Breast epithelium (tissue), 4 donors: ENCODE measurements at regions not wholly inside any gene's neighbourhood (a gene's known extent, or its start where the extent isn't known, plus 50 kb on each side); places are given as distances from the start of the nearest gene placed in this dataset.
"Not testable (repeated sequence)": the region's sequence is repeated elsewhere in the genome, so short reads cannot be mapped to it uniquely, and the experiment has no call there.

Source experiments
- DNase-seq, 2 donors: peaks; one replicate each; pipeline ENCODE4 v3.0.0-alpha.2; 2019; ENCODE audit warnings: low spot score in 2 of 2
- H3K27ac ChIP-seq, 2 donors: fragments of 200-600 bp; sonication (generic) in 1 of 2; one replicate each; pipeline ENCODE4 v1.5.1; 2016 to 2019; ENCODE audit warnings: mild to moderate bottlenecking in 1 of 2
- H3K27me3 ChIP-seq, 2 donors: fragments of 200-600 bp; sonication (generic) in 1 of 2; one replicate each; pipeline versions ENCODE4 v1.5.1 to v1.6.0; 2017 to 2019; ENCODE audit warnings: control low read depth in 1 of 2, mild to moderate bottlenecking in 1 of 2
- H3K36me3 ChIP-seq: fragments of 200-600 bp; one replicate; pipeline ENCODE4 v1.5.1; 2019
- H3K4me1 ChIP-seq, 2 donors: fragments of 200-600 bp; sonication (generic); one replicate each; pipeline ENCODE4 v1.5.1; 2016 to 2019; ENCODE audit warnings: control low read depth in 1 of 2
- H3K4me3 ChIP-seq, 3 donors: fragments of 200-600 bp; sonication (generic); 1 replicate in 2 of 3; 2 replicates in 1 of 3; pipeline ENCODE4 v1.5.1; 2016 to 2019; ENCODE audit warnings: mild to moderate bottlenecking in 3 of 3, moderate library complexity in 2 of 3
- H3K9me3 ChIP-seq, 2 donors: fragments of 200-600 bp; sonication (generic) in 1 of 2; one replicate each; pipeline ENCODE4 v1.5.1; 2016 to 2019; ENCODE audit warnings: control low read depth in 1 of 2
- CTCF ChIP-seq, 3 donors: fragments of 450-650 bp; IDR thresholded peaks; one replicate each; pipeline ENCODE4 v1.5.1; 2016 to 2017; ENCODE audit warnings: antibody characterized with exemption in 3 of 3, mild to moderate bottlenecking in 3 of 3, moderate library complexity in 3 of 3
- POLR2A ChIP-seq: fragments of 450-650 bp; IDR thresholded peaks from one replicate; pipeline ENCODE4 v1.6.1; 2016; ENCODE audit warnings: antibody characterized with exemption, mild to moderate bottlenecking, moderate library complexity
- POLR2AphosphoS5 ChIP-seq, 3 donors: sonication (generic); formaldehyde crosslinking; IDR thresholded peaks; one replicate each; pipeline ENCODE4 v1.6.1; 2017; ENCODE audit warnings: antibody characterized with exemption in 3 of 3
- intact Hi-C: fragments of 100-400 bp; cut with DNase I; formaldehyde crosslinking; loops from one replicate; pipeline ENCODE4 v1.15.1; 2023; ENCODE audit warnings: low total_unique reads

- TF ChIP-seq CTCF (IDR thresholded peaks at IDR 0.05) (no peak), POLR2A (no peak), POLR2AphosphoS5 (IDR thresholded peaks at IDR 0.05) (no peak)
- intact Hi-C loops: no loop called here
- Histone ChIP-seq H3K27me3 (no peaks in the 10 kb centered on the region), H3K9me3 (peaks cover 5 to 18% of the 10 kb centered on the region in 2 donors), H3K36me3 (no peaks in the 10 kb centered on the region), H3K27ac (no peak overlapping the region), H3K4me1 (no peaks in the 10 kb centered on the region), H3K4me3 (no peak overlapping the region)
- DNase-seq: no peak
These were observed 2336.1 kb downstream of the TP53TG3F start for GRCh38 chr16:35795361-35796029.

- intact Hi-C loops: no loop called here
- no peak for DNase-seq
- Histone ChIP-seq H3K36me3 (no peaks in the 10 kb centered on the region), H3K4me1 (no peaks in the 10 kb centered on the region), H3K27me3 (no peaks in the 10 kb centered on the region), H3K9me3 (peaks cover 5 to 18% of the 10 kb centered on the region in 2 donors), H3K27ac (no peak overlapping the region), H3K4me3 (no peak overlapping the region)
- TF ChIP-seq POLR2A (no peak), POLR2AphosphoS5 (IDR thresholded peaks at IDR 0.05) (no peak), CTCF (IDR thresholded peaks at IDR 0.05) (no peak)
These were observed 2338.4 kb downstream of the TP53TG3F start for GRCh38 chr16:35797811-35798210.

GRCh38 chr16:35798885-35799426, 2339.5 kb downstream of the TP53TG3F start:
- intact Hi-C loops: no loop called here
- Histone ChIP-seq H3K36me3 (no peaks in the 10 kb centered on the region), H3K9me3 (peaks cover 5 to 18% of the 10 kb centered on the region in 2 donors), H3K27ac (no peak overlapping the region), H3K4me1 (no peaks in the 10 kb centered on the region), H3K4me3 (no peak overlapping the region), H3K27me3 (no peaks in the 10 kb centered on the region)
- no peak for DNase-seq
- TF ChIP-seq CTCF (IDR thresholded peaks at IDR 0.05) (no peak), POLR2AphosphoS5 (IDR thresholded peaks at IDR 0.05) (no peak), POLR2A (no peak)

- intact Hi-C loops, H3K4me3 ChIP-seq, H3K36me3 ChIP-seq, H3K27ac ChIP-seq, H3K4me1 ChIP-seq, H3K27me3 ChIP-seq, DNase-seq: not testable (repeated sequence)
- H3K9me3 ChIP-seq: peaks cover 0 to 10% of the 10 kb centered on the region in 2 donors
These were observed 2345.1 kb downstream of the TP53TG3F start for GRCh38 chr16:35804465-35804864.

- Histone ChIP-seq H3K27me3 (no peaks in the 10 kb centered on the region), H3K27ac (no peak overlapping the region), H3K4me1 (no peaks in the 10 kb centered on the region), H3K36me3 (no peaks in the 10 kb centered on the region), H3K9me3 (peaks cover 8 to 10% of the 10 kb centered on the region in 2 donors), H3K4me3 (no peak overlapping the region)
- DNase-seq: no peak
- no peak for TF ChIP-seq POLR2A
- no peak for TF ChIP-seq POLR2AphosphoS5 (IDR thresholded peaks at IDR 0.05)
- TF ChIP-seq CTCF (IDR thresholded peaks at IDR 0.05): no peak
- intact Hi-C loops: no loop called here
These were observed 2363.9 kb downstream of the TP53TG3F start for GRCh38 chr16:35823342-35823741.
